ENCODE measurements at regions not wholly inside any gene's neighbourhood (a gene's known extent, or its start where the extent isn't known, plus 50 kb on each side); places are given as distances from the start of the nearest gene placed in this dataset.

DNA sequence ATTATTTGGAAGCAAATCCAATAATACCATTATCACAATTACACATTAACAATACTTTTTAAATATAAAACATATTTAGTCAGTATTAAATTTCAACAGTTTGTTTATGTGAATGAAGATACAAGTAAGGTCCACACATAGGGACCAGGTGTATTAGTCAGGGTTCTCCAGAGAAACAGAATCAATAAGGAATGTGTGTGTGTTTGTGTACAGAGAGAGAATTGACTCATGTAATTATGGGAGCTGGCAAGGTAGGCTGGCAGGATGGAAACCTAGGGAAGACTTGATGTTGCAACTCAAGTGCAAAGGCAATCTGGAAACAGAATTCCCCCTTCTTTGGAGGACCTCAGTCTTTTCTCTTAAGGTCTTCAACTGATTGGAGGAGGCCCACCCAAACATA, 123.2 kb upstream of the OTX2 start:
- TF ChIP-seq, protein P1, sequence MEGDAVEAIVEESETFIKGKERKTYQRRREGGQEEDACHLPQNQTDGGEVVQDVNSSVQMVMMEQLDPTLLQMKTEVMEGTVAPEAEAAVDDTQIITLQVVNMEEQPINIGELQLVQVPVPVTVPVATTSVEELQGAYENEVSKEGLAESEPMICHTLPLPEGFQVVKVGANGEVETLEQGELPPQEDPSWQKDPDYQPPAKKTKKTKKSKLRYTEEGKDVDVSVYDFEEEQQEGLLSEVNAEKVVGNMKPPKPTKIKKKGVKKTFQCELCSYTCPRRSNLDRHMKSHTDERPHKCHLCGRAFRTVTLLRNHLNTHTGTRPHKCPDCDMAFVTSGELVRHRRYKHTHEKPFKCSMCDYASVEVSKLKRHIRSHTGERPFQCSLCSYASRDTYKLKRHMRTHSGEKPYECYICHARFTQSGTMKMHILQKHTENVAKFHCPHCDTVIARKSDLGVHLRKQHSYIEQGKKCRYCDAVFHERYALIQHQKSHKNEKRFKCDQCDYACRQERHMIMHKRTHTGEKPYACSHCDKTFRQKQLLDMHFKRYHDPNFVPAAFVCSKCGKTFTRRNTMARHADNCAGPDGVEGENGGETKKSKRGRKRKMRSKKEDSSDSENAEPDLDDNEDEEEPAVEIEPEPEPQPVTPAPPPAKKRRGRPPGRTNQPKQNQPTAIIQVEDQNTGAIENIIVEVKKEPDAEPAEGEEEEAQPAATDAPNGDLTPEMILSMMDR (IDR thresholded peaks at IDR 0.05) = no peak
- no peak overlapping the region for H3K4me3 ChIP-seq (ENCODE audit: low read depth in 1 of 2, low read length in 1 of 2)
- H3K9me3 ChIP-seq = no peaks in the 10 kb centered on the region
- H3K27me3 ChIP-seq = no peaks in the 10 kb centered on the region
- no peak overlapping the region for H3K27ac ChIP-seq
- H3K36me3 ChIP-seq = no peaks in the 10 kb centered on the region
- no peaks in the 10 kb centered on the region for H3K4me1 ChIP-seq (ENCODE audit: control insufficient read depth in 1 of 2, insufficient read depth in 1 of 2, low read depth in 1 of 2, low read length in 1 of 2)

DNA sequence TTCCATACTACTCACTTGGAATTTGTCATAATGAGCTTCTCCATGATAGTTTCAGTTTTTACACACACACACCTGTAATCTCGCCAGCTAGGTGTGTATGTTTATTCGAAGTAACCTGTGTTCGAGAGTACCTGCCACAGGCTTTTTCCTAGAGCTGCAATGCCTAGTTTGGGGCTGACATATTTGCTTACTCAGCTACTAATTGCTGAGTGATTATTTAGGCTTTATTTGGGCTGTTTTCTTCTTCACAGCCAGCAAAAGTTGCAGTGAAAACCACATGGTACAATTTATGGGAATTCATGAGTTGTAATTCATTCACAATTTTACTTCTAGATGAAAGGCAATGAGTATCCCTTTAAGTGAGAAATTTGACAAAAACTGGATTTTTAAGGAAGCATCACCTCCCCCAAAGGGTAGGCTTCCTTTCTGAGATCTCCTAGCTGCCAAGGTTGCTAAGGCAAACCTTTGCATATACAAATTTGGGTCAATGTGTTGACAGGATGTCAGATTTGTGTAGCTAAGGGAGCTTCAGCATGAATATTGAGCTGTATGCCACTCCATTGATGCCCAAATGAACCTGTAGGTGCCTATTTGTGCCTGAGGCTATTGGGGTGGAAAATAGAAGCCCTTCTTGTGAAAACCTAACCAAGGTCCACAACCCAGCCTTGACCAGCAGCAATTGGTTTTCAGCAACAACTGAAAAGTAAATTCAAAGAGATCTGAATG, 108.7 kb upstream of the OTX2 start:
- TF ChIP-seq, protein P1 (IDR thresholded peaks at IDR 0.05) = no peak
- H3K9me3 ChIP-seq = no peaks in the 10 kb centered on the region
- H3K4me3 ChIP-seq (ENCODE audit: low read depth in 1 of 2, low read length in 1 of 2) = no peak overlapping the region
- H3K36me3 ChIP-seq = no peaks in the 10 kb centered on the region
- H3K27me3 ChIP-seq = no peaks in the 10 kb centered on the region
- no peaks in the 10 kb centered on the region for H3K4me1 ChIP-seq (ENCODE audit: control insufficient read depth in 1 of 2, insufficient read depth in 1 of 2, low read depth in 1 of 2, low read length in 1 of 2)
- no peak overlapping the region for H3K27ac ChIP-seq

DNA sequence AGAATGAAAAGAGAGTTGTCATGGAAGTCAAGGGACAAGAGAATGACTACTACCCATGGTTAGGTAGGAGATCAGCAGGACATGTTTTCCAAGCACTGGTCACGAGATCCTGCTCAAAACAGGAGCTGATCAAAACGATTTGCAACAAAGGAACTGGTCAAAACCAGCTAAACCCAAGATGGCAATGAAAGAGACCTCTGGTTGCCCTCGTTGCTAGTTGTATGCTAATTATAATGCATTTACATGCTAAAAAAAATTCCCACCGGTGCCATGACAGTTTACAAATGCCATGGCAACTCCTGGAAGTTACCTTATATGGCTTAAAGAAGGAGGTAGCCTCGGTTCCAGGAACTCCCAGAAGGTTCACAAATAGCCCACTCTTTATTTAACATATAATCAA, 95.0 kb upstream of the OTX2 start:
- TF ChIP-seq, protein P1 (IDR thresholded peaks at IDR 0.05) = no peak
- H3K36me3 ChIP-seq = no peaks in the 10 kb centered on the region
- no peaks in the 10 kb centered on the region for H3K9me3 ChIP-seq
- H3K4me3 ChIP-seq (ENCODE audit: low read depth in 1 of 2, low read length in 1 of 2) = no peak overlapping the region
- no peak overlapping the region for H3K27ac ChIP-seq
- H3K4me1 ChIP-seq (ENCODE audit: control insufficient read depth in 1 of 2, insufficient read depth in 1 of 2, low read depth in 1 of 2, low read length in 1 of 2) = no peaks in the 10 kb centered on the region
- peaks cover 17% of the 10 kb centered on the region for H3K27me3 ChIP-seq

DNA sequence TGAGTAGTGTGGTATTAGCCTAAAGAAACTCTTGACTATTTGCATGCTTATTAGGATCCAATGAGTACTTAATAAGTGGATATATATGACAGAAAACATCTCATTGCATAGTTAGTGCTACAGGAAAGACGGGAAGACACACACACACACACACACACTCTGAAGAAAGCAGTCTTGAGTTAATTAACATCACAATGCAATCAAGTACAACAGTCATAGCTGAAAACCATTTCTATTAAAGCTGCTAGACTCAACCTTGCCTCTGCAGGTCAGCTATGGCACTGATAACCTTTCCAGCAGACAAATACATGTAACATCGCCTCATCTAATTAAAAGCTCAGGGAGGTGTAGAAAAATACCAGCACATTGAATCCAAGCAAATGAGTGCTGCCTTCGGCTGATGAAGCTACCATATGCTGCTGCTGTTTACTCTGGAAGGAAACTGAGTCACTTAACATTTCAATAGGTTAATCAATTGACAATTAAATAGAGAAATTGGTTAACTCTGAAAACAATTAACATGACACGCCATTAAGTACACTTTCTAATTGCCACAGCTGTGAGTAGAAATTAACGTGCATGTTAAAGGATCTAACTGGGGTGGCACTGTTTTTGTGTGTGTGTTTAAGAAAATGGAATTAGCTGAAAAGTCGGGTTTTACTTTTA, 93.2 kb upstream of the OTX2 start:
- H3K36me3 ChIP-seq = no peaks in the 10 kb centered on the region
- peaks cover 17% of the 10 kb centered on the region for H3K27me3 ChIP-seq
- TF ChIP-seq, protein P1 (IDR thresholded peaks at IDR 0.05) = no peak
- no peaks in the 10 kb centered on the region for H3K9me3 ChIP-seq
- H3K4me3 ChIP-seq (ENCODE audit: low read depth in 1 of 2, low read length in 1 of 2) = no peak overlapping the region
- H3K4me1 ChIP-seq (ENCODE audit: control insufficient read depth in 1 of 2, insufficient read depth in 1 of 2, low read depth in 1 of 2, low read length in 1 of 2) = no peaks in the 10 kb centered on the region
- H3K27ac ChIP-seq = no peak overlapping the region

DNA sequence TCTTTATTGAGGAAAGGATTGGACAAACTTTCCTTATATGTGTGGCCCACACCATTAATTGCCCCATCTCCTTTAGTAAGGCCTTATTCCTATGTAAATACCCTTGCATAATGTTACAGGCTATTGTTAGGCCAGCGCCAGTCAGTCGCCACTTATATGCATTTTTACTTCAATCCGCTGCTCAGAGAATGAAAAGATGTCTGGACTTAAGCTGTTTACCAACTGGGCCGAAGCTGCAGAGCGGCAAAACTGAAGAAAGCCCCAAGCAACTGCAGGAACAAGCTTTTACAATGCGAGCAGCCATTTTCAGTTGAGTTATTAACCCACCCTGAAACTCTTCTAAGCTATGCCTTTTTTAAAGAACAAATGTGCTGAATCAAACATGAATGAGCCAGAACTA, 92.1 kb upstream of the OTX2 start:
- TF ChIP-seq, protein P1 (IDR thresholded peaks at IDR 0.05) = no peak
- Histone ChIP-seq H3K27ac (no peak overlapping the region), H3K36me3 (no peaks in the 10 kb centered on the region), H3K27me3 (peaks cover 17% of the 10 kb centered on the region), H3K4me3 (ENCODE audit: low read depth in 1 of 2, low read length in 1 of 2) (no peak overlapping the region), H3K4me1 (ENCODE audit: control insufficient read depth in 1 of 2, insufficient read depth in 1 of 2, low read depth in 1 of 2, low read length in 1 of 2) (no peaks in the 10 kb centered on the region), H3K9me3 (no peaks in the 10 kb centered on the region)

Measured in neutrophil (primary cell).